ENCODE measurements at regions not wholly inside any gene's neighbourhood (a gene's known extent, or its start where the extent isn't known, plus 50 kb on each side); places are given as distances from the start of the nearest gene placed in this dataset.

GRCh38 chr6:168875811-168876576 is 377.7 kb downstream of the THBS2 start:
- H3K27ac ChIP-seq: no peak overlapping the region
- TF ChIP-seq CTCF (IDR thresholded peaks at IDR 0.05): no peak
- no peak overlapping the region for H3K4me3 ChIP-seq (ENCODE audit: low read depth in 1 of 2, low read length in 1 of 2)
- H3K9me3 ChIP-seq: no peaks in the 10 kb centered on the region
- no peaks in the 10 kb centered on the region for H3K27me3 ChIP-seq
- no peaks in the 10 kb centered on the region for H3K4me1 ChIP-seq (ENCODE audit: control insufficient read depth in 1 of 2, insufficient read depth in 1 of 2, low read depth in 1 of 2, low read length in 1 of 2)
- H3K36me3 ChIP-seq: no peaks in the 10 kb centered on the region

GRCh38 chr6:168874637-168875036 is 379.0 kb downstream of the THBS2 start:
- Histone ChIP-seq H3K4me1 (ENCODE audit: control insufficient read depth in 1 of 2, insufficient read depth in 1 of 2, low read depth in 1 of 2, low read length in 1 of 2) (no peaks in the 10 kb centered on the region), H3K4me3 (ENCODE audit: low read depth in 1 of 2, low read length in 1 of 2) (no peak overlapping the region), H3K27me3 (no peaks in the 10 kb centered on the region), H3K36me3 (no peaks in the 10 kb centered on the region), H3K9me3 (no peaks in the 10 kb centered on the region), H3K27ac (no peak overlapping the region)
- TF ChIP-seq CTCF (IDR thresholded peaks at IDR 0.05): no peak

- H3K9me3 ChIP-seq: no peaks in the 10 kb centered on the region
- TF ChIP-seq CTCF (IDR thresholded peaks at IDR 0.05): no peak
- no peaks in the 10 kb centered on the region for H3K36me3 ChIP-seq
- H3K27me3 ChIP-seq: no peaks in the 10 kb centered on the region
- no peak overlapping the region for H3K27ac ChIP-seq
- H3K4me3 ChIP-seq (ENCODE audit: low read depth in 1 of 2, low read length in 1 of 2): no peak overlapping the region
- no peaks in the 10 kb centered on the region for H3K4me1 ChIP-seq (ENCODE audit: control insufficient read depth in 1 of 2, insufficient read depth in 1 of 2, low read depth in 1 of 2, low read length in 1 of 2)
Measured at GRCh38 chr6:168873278-168874190, 380.1 kb downstream of the THBS2 start.

- Histone ChIP-seq H3K27ac (no peak overlapping the region), H3K27me3 (no peaks in the 10 kb centered on the region), H3K36me3 (no peaks in the 10 kb centered on the region), H3K4me1 (ENCODE audit: control insufficient read depth in 1 of 2, insufficient read depth in 1 of 2, low read depth in 1 of 2, low read length in 1 of 2) (no peaks in the 10 kb centered on the region), H3K9me3 (no peaks in the 10 kb centered on the region), H3K4me3 (ENCODE audit: low read depth in 1 of 2, low read length in 1 of 2) (no peak overlapping the region)
- TF ChIP-seq CTCF (IDR thresholded peaks at IDR 0.05): no peak
Measured at GRCh38 chr6:168871642-168872315, 381.9 kb downstream of the THBS2 start.

GRCh38 chr6:168870982-168871381 is 382.7 kb downstream of the THBS2 start:
- no peak for TF ChIP-seq CTCF (IDR thresholded peaks at IDR 0.05)
- Histone ChIP-seq H3K4me3 (ENCODE audit: low read depth in 1 of 2, low read length in 1 of 2) (no peak overlapping the region), H3K36me3 (no peaks in the 10 kb centered on the region), H3K4me1 (ENCODE audit: control insufficient read depth in 1 of 2, insufficient read depth in 1 of 2, low read depth in 1 of 2, low read length in 1 of 2) (no peaks in the 10 kb centered on the region), H3K27me3 (no peaks in the 10 kb centered on the region), H3K27ac (no peak overlapping the region), H3K9me3 (no peaks in the 10 kb centered on the region)

Data from neutrophil (primary cell).